Thoracic aorta (tissue), 2 donors: ENCODE measurements at regions not wholly inside any gene's neighbourhood (a gene's known extent, or its start where the extent isn't known, plus 50 kb on each side); places are given as distances from the start of the nearest gene placed in this dataset.
"Not testable (repeated sequence)": the region's sequence is repeated elsewhere in the genome, so short reads cannot be mapped to it uniquely, and the experiment has no call there.

Experiments used
- ATAC-seq: fragments of 150-250 bp; one replicate; pipeline ENCODE4 v1.8.0; 2017; ENCODE audit warnings: low read depth; ENCODE audit not compliant: insufficient number of reproducible peaks, low FRiP score
- DNase-seq: peaks from one replicate; pipeline ENCODE4 v3.0.0-alpha.2; 2020; ENCODE audit warnings: low spot score
- H3K27ac ChIP-seq, 2 donors: fragments of 200-600 bp; sonication (generic); 1 replicate in 1 of 2; 2 replicates in 1 of 2; pipeline ENCODE4 v1.5.1; 2016; ENCODE audit warnings: mild to moderate bottlenecking in 2 of 2, moderate library complexity in 2 of 2
- H3K27me3 ChIP-seq: fragments of 200-600 bp; sonication (generic); replicated peaks from 2 replicates; pipeline ENCODE4 v1.6.0; 2016; ENCODE audit warnings: mild to moderate bottlenecking; ENCODE audit not compliant: insufficient read depth
- H3K36me3 ChIP-seq: fragments of 200-600 bp; sonication (generic); one replicate; pipeline ENCODE4 v1.5.1; 2016
- H3K4me1 ChIP-seq, 2 donors: fragments of 200-600 bp; sonication (generic); 1 replicate in 1 of 2; 2 replicates in 1 of 2; pipeline versions ENCODE4 v1.5.1 to v1.6.0; 2016; ENCODE audit warnings: low read depth in 2 of 2, mild to moderate bottlenecking in 1 of 2; ENCODE audit not compliant: control insufficient read depth in 1 of 2
- H3K4me3 ChIP-seq: fragments of 200-600 bp; sonication (generic); 2 replicates; pipeline ENCODE4 v1.5.1; 2016; ENCODE audit warnings: mild to moderate bottlenecking
- H3K9me3 ChIP-seq: fragments of 200-600 bp; sonication (generic); 2 replicates; pipeline ENCODE4 v1.5.1; 2016
- CTCF ChIP-seq: fragments of 200-600 bp; sonication (generic); IDR thresholded peaks from one replicate; pipeline ENCODE4 v1.5.1; 2019; ENCODE audit warnings: antibody characterized with exemption

- no peak for DNase-seq
- Histone ChIP-seq H3K4me1 (peaks cover 3 to 32% of the 10 kb centered on the region in 2 donors), H3K9me3 (no peaks in the 10 kb centered on the region), H3K4me3 (no peak overlapping the region), H3K27me3 (no peaks in the 10 kb centered on the region), H3K36me3 (no peaks in the 10 kb centered on the region), H3K27ac (no peak overlapping the region)
- no peak for ATAC-seq
- TF ChIP-seq CTCF = no peak
Observed at GRCh38 chr2:236833501-236834073, 252.1 kb upstream of the COPS8 start.

DNA sequence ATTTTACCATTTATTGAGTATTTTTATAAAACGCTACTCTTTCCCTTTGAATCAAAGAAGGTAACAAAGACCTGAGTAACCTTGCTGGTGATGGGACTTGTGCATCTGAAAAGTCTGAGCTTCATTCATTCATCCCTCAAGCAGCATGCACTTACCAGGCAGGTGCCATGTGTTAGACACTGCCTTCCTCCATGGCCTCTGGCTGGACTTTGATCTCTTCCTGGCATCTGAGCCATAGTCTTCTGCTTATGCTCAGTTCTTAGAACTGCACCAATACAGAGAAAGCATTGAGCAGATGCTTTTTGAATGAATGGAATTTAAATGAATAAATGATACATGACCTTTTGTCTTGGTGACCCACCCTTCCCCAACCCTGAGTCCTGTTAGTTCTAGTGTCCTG lies 251.4 kb upstream of the COPS8 start:
- Histone ChIP-seq H3K4me1 (peaks cover 3 to 32% of the 10 kb centered on the region in 2 donors), H3K27ac (no peak overlapping the region), H3K36me3 (no peaks in the 10 kb centered on the region), H3K4me3 (no peak overlapping the region), H3K9me3 (no peaks in the 10 kb centered on the region), H3K27me3 (no peaks in the 10 kb centered on the region)
- no peak for DNase-seq
- no peak for TF ChIP-seq CTCF
- no peak for ATAC-seq

DNA sequence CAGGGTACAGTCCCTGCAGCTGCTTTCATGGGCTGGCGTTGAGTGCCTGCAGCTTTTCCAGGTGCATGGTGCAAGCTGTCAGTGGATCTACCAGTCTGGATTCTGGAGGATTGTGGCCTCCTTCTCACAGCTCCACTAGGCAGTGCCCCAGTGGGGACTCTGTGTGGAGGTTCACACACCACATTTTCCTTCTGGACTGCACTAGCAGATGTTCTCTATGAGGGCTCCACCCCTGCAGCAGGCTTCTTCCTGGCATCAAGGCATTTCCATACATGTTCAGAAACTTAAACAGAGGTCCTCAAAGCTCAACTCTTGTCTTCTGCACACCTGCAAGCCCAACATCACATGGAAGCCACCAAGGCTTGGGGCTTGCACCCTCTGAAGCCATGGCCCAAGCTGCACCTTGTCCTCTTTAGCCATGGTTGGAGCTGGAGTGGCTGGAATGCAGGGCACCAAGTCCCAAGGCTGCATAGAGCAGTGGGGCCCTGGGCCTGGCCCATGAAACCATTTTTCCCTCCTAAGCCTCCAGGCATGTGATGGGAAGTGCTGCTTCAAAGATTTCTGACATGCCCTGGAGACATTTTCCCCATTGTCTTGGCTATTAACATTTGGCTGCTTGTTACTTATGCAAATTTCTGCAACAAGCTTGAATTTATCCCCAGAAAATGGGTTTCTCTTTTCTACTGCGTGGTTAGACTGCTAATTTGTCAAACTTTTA lies 250.2 kb upstream of the COPS8 start:
- H3K4me1 ChIP-seq = peaks cover 3 to 32% of the 10 kb centered on the region in 2 donors
- H3K27ac ChIP-seq = no peak overlapping the region
- H3K9me3 ChIP-seq = no peaks in the 10 kb centered on the region
- DNase-seq (no peak), ATAC-seq (no peak)
- H3K27me3 ChIP-seq = no peaks in the 10 kb centered on the region
- no peak overlapping the region for H3K4me3 ChIP-seq
- H3K36me3 ChIP-seq = no peaks in the 10 kb centered on the region
- no peak for TF ChIP-seq CTCF

GRCh38 chr2:236836028-236836427 lies 249.7 kb upstream of the COPS8 start:
- DNase-seq, H3K36me3 ChIP-seq, H3K9me3 ChIP-seq, H3K27me3 ChIP-seq, ATAC-seq, H3K4me3 ChIP-seq, H3K27ac ChIP-seq: not testable (repeated sequence)
- peaks cover 3 to 32% of the 10 kb centered on the region in 2 donors for H3K4me1 ChIP-seq

DNA sequence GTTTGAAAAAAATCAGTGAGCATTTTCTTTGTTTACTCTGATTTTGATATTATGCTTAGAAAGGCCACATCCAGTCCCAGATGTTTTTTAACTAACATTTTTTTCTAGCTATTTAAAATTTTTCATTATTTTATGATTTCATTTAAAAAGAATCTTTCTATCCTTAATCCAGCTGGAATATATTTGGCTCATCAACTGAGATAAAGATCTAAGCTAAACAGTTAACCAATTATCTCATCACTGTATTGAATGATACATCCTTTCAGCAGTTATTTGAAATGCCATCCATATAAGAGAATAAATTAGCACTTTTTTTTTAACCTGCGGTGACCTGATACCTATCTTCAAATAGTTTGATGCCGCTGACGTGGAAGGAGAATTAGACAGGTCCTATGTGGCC lies 245.5 kb upstream of the COPS8 start:
- Histone ChIP-seq H3K4me1 (peaks cover 6 to 39% of the 10 kb centered on the region in 2 donors), H3K27me3 (no peaks in the 10 kb centered on the region), H3K9me3 (no peaks in the 10 kb centered on the region), H3K4me3 (no peak overlapping the region), H3K36me3 (no peaks in the 10 kb centered on the region), H3K27ac (no peak overlapping the region)
- DNase-seq (no peak), ATAC-seq (no peak)
- TF ChIP-seq CTCF = no peak
